Left ventricle myocardium inferior (tissue), 1 donor: ENCODE measurements at regions not wholly inside any gene's neighbourhood (a gene's known extent, or its start where the extent isn't known, plus 50 kb on each side); places are given as distances from the start of the nearest gene placed in this dataset.
A peak's percentile ranks its signal among the peaks of the same experiment; 100 is the strongest.

Experiments
- DNase-seq: peaks from one replicate; pipeline ENCODE4 v3.0.0-alpha.2; 2020
- H3K27ac ChIP-seq: fragments of 200-600 bp; replicated peaks from 2 replicates; pipeline ENCODE4 v1.8.0; 2021
- H3K27me3 ChIP-seq: fragments of 200-600 bp; 2 replicates; pipeline ENCODE4 v1.8.0; 2021; ENCODE audit warnings: low read depth
- H3K36me3 ChIP-seq: fragments of 200-600 bp; 2 replicates; pipeline ENCODE4 v1.8.0; 2021
- H3K4me1 ChIP-seq: fragments of 200-600 bp; 2 replicates; pipeline ENCODE4 v1.8.0; 2021
- H3K4me3 ChIP-seq: fragments of 200-600 bp; 2 replicates; pipeline ENCODE4 v1.8.0; 2021; ENCODE audit warnings: mild to moderate bottlenecking, moderate library complexity
- H3K9me3 ChIP-seq: fragments of 200-600 bp; replicated peaks from 2 replicates; pipeline ENCODE4 v1.8.0; 2021
- CTCF ChIP-seq: fragments of 200-600 bp; IDR thresholded peaks from 2 replicates; pipeline ENCODE4 v1.8.0; 2021; ENCODE audit warnings: antibody characterized with exemption, mild to moderate bottlenecking, borderline replicate concordance
- intact Hi-C: fragments of 100-400 bp; cut with micrococcal nuclease; formaldehyde crosslinking; loops from one replicate; pipeline ENCODE4 v1.11.0; 2022
- donor health status: DM: no; HTN: yes; CAD: no; lungs with severe emphysema.

- Histone ChIP-seq H3K9me3 (peaks cover 24% of the 10 kb centered on the region), H3K4me3 (no peak overlapping the region), H3K36me3 (no peaks in the 10 kb centered on the region), H3K4me1 (peaks cover 19% of the 10 kb centered on the region), H3K27ac (no peak overlapping the region), H3K27me3 (peaks cover 19% of the 10 kb centered on the region)
- DNase-seq, result no peak
- TF ChIP-seq CTCF, result no peak
- intact Hi-C loops, result no loop called here
Measured at GRCh38 chr1:38628241-38628640, 231.3 kb downstream of the RRAGC start.

GRCh38 chr1:38625939-38626338 lies 233.6 kb downstream of the RRAGC start:
- Histone ChIP-seq H3K27me3 (peaks cover 18% of the 10 kb centered on the region), H3K27ac (no peak overlapping the region), H3K9me3 (peaks cover 24% of the 10 kb centered on the region), H3K4me1 (peaks cover 19% of the 10 kb centered on the region), H3K4me3 (no peak overlapping the region), H3K36me3 (no peaks in the 10 kb centered on the region)
- intact Hi-C loops, result no loop called here
- no peak for TF ChIP-seq CTCF
- no peak for DNase-seq

- intact Hi-C loops, result no loop called here
- Histone ChIP-seq H3K27ac (peak overlapping the region; percentile 33), H3K4me1 (peaks cover 19% of the 10 kb centered on the region), H3K36me3 (no peaks in the 10 kb centered on the region), H3K27me3 (peaks cover 18% of the 10 kb centered on the region), H3K4me3 (no peak overlapping the region), H3K9me3 (peaks cover 11% of the 10 kb centered on the region)
- peak; percentile 35 for DNase-seq
- no peak for TF ChIP-seq CTCF
Measured at GRCh38 chr1:38624336-38625039, 235.1 kb downstream of the RRAGC start.

GRCh38 chr1:38623529-38623928 lies 236.0 kb downstream of the RRAGC start:
- TF ChIP-seq CTCF, result no peak
- H3K9me3 ChIP-seq, result peaks cover 1% of the 10 kb centered on the region
- H3K4me1 ChIP-seq, result peaks cover 19% of the 10 kb centered on the region
- no peak overlapping the region for H3K27ac ChIP-seq
- H3K4me3 ChIP-seq, result no peak overlapping the region
- H3K27me3 ChIP-seq, result peaks cover 18% of the 10 kb centered on the region
- no peaks in the 10 kb centered on the region for H3K36me3 ChIP-seq
- DNase-seq, result no peak
- intact Hi-C loops, result no loop called here

- no peaks in the 10 kb centered on the region for H3K9me3 ChIP-seq
- DNase-seq, result no peak
- TF ChIP-seq CTCF, result no peak
- H3K36me3 ChIP-seq, result no peaks in the 10 kb centered on the region
- no peak overlapping the region for H3K27ac ChIP-seq
- peaks cover 21% of the 10 kb centered on the region for H3K4me1 ChIP-seq
- intact Hi-C loops, result no loop called here
- peaks cover 7% of the 10 kb centered on the region for H3K27me3 ChIP-seq
- no peak overlapping the region for H3K4me3 ChIP-seq
Measured at GRCh38 chr1:38622197-38622596, 237.4 kb downstream of the RRAGC start.
